HepG2 (cell line): ENCODE measurements at regions not wholly inside any gene's neighbourhood (a gene's known extent, or its start where the extent isn't known, plus 50 kb on each side); places are given as distances from the start of the nearest gene placed in this dataset.

Source experiments
- PRDM4 ChIP-seq: sonication (generic); formaldehyde crosslinking; IDR thresholded peaks from 2 replicates; pipeline ENCODE4 v1.9.0; 2021; ENCODE audit warnings: missing genetic modification reagents, borderline replicate concordance
- ZFP41 ChIP-seq: sonication (generic); formaldehyde crosslinking; IDR thresholded peaks from 2 replicates; pipeline ENCODE4 v1.4.0; 2020; ENCODE audit warnings: mild to moderate bottlenecking, missing genetic modification reagents, borderline replicate concordance

DNA sequence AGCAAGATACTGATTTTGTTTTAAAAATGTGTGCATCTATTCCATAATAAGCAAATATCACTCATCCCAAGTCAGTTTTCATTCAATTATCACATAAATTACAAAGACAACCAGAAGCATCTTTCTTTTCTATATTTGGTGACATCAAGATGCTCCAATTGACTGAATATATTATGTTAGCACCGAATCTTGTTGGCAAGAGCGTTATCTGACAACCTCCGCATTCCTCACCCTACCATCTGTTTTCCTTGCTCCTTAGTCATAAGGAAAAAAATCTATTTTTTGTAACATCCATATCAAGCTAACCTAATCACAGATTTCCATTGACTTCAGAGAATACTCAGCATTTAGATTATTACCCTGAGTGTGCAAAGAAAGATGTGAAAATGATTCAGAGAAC, 212.2 kb upstream of the KYNU start:
- TF ChIP-seq PRDM4 (CRISPR knock-in tag) (no peak), ZFP41 (CRISPR knock-in tag) (no peak)
